Psoas muscle (tissue), 7 donors: ENCODE measurements at regions not wholly inside any gene's neighbourhood (a gene's known extent, or its start where the extent isn't known, plus 50 kb on each side); places are given as distances from the start of the nearest gene placed in this dataset.
"Not testable (repeated sequence)": the region's sequence is repeated elsewhere in the genome, so short reads cannot be mapped to it uniquely, and the experiment has no call there.

ENCODE experiments used
- ATAC-seq, 4 donors: fragments of 200-7000 bp; cut with Tn5 transposase; one replicate each; pipeline ENCODE4 v1.9.1; 2020; ENCODE audit warnings: moderate library complexity in 3 of 4, mild to moderate bottlenecking in 2 of 4
- DNase-seq, 2 donors: peaks; one replicate each; pipeline ENCODE4 v3.0.0-alpha.2; 2020
- H3K27ac ChIP-seq: fragments of 200-600 bp; one replicate; pipeline ENCODE4 v1.8.0; 2022
- H3K27me3 ChIP-seq, 3 donors: fragments of 200-600 bp in 1 of 3; one replicate each; pipeline versions ENCODE4 v1.6.1 to v1.8.0; 2013 to 2022; ENCODE audit warnings: low read length in 2 of 3, mild to moderate bottlenecking in 2 of 3, moderate library complexity in 1 of 3; ENCODE audit not compliant: insufficient read depth in 3 of 3
- H3K36me3 ChIP-seq, 2 donors: fragments of 200-600 bp in 1 of 2; one replicate each; pipeline versions ENCODE4 v1.6.1 to v1.8.0; 2013 to 2022; ENCODE audit warnings: low read depth in 1 of 2, mild to moderate bottlenecking in 1 of 2, moderate library complexity in 1 of 2; ENCODE audit not compliant: insufficient read depth in 1 of 2
- H3K4me1 ChIP-seq: fragments of 200-600 bp; one replicate; pipeline ENCODE4 v1.8.0; 2022
- H3K4me3 ChIP-seq: fragments of 200-600 bp; one replicate; pipeline ENCODE4 v1.8.0; 2022; ENCODE audit warnings: mild to moderate bottlenecking
- H3K9me3 ChIP-seq: fragments of 200-600 bp; one replicate; pipeline ENCODE4 v1.8.0; 2022
- CTCF ChIP-seq: fragments of 200-600 bp; IDR thresholded peaks from one replicate; pipeline ENCODE4 v1.8.0; 2022; ENCODE audit warnings: antibody characterized with exemption
- whole genome bisulfite sequencing, 3 donors: extraction: QIAGEN DNeasy Blood & Tissue Kit; methylation state at CpG; one replicate each; pipeline versions ENCODE4 v1.1.6 to v1.1.7; 2013; 5-methylcytosine and 5-hydroxymethylcytosine counted together
- intact Hi-C, 2 donors: fragments of 100-400 bp; cut with DNase I; formaldehyde crosslinking; loops; one replicate each; pipeline versions ENCODE4 v1.11.0 to v1.14.2; 2022
- donor health status: healthy with polysubstance abuse.
- donor health status: DM: no; HTN: no; CAD: no; lungs with moderate emphysema.
- donor health status: Bipolar disorder and iron deficiency.
- donor health status: healthy.
- donor health status: DM: yes; HTN: yes; CAD: no.
- donor health status: DM: no; HTN: no; CAD: no.
- donor health status: DM: yes; HTN: yes; CAD: no.

GRCh38 chr10:22097696-22098095, 94.2 kb upstream of the DNAJC1 start:
- WGBS, 3 donors = 86 to 93% (median 88%) methylated on average over 3 of the region's 3 CpGs
- no peak for DNase-seq
- Histone ChIP-seq H3K4me1 (no peaks in the 10 kb centered on the region), H3K4me3 (no peak overlapping the region), H3K9me3 (no peaks in the 10 kb centered on the region), H3K27ac (no peak overlapping the region), H3K27me3 (no peaks in the 10 kb centered on the region), H3K36me3 (no peaks in the 10 kb centered on the region)
- no peak for ATAC-seq
- intact Hi-C loops = no loop called here
- no peak for TF ChIP-seq CTCF

GRCh38 chr10:22091260-22091659, 87.7 kb upstream of the DNAJC1 start:
- H3K36me3 ChIP-seq, DNase-seq, H3K27ac ChIP-seq, H3K4me1 ChIP-seq, H3K4me3 ChIP-seq, ATAC-seq, H3K27me3 ChIP-seq, H3K9me3 ChIP-seq, intact Hi-C loops: not testable (repeated sequence)
- WGBS, 3 donors = 83 to 95% (median 84%) methylated on average over 1 of the region's 1 CpG

GRCh38 chr10:22087402-22087738, 83.8 kb upstream of the DNAJC1 start:
- no peak for TF ChIP-seq CTCF
- DNase-seq (no peak), ATAC-seq (no peak)
- Histone ChIP-seq H3K36me3 (no peaks in the 10 kb centered on the region), H3K4me3 (peak overlapping the region; percentile 41), H3K9me3 (no peaks in the 10 kb centered on the region), H3K27me3 (no peaks in the 10 kb centered on the region), H3K4me1 (peaks cover 8% of the 10 kb centered on the region), H3K27ac (no peak overlapping the region)
- intact Hi-C loops = no loop called here
- WGBS, 3 donors = 50 to 61% (median 53%) methylated on average over 2 of the region's 2 CpGs

GRCh38 chr10:22086730-22087401, 83.3 kb upstream of the DNAJC1 start:
- H3K27me3 ChIP-seq = no peaks in the 10 kb centered on the region
- no peaks in the 10 kb centered on the region for H3K36me3 ChIP-seq
- no peaks in the 10 kb centered on the region for H3K9me3 ChIP-seq
- DNase-seq (peak; percentile 80 to 93), ATAC-seq (peak; percentile 77 to 100 (median 90))
- intact Hi-C loops = no loop called here
- H3K27ac ChIP-seq = peak overlapping the region; percentile 5
- TF ChIP-seq CTCF = no peak
- 19 to 27% (median 26%) methylated on average over 5 of the region's 5 CpGs for WGBS, 3 donors
- peak overlapping the region; percentile 41 for H3K4me3 ChIP-seq
- H3K4me1 ChIP-seq = peaks cover 8% of the 10 kb centered on the region

GRCh38 chr10:22079921-22080320, 76.4 kb upstream of the DNAJC1 start:
- H3K4me1 ChIP-seq, DNase-seq, ATAC-seq, H3K9me3 ChIP-seq, H3K4me3 ChIP-seq, intact Hi-C loops, H3K27ac ChIP-seq, H3K27me3 ChIP-seq, H3K36me3 ChIP-seq: not testable (repeated sequence)
- 42 to 49% (median 43%) methylated on average over 5 of the region's 5 CpGs for WGBS, 3 donors

GRCh38 chr10:22071332-22071731, 67.8 kb upstream of the DNAJC1 start:
- Histone ChIP-seq H3K4me3 (no peak overlapping the region), H3K27me3 (peaks cover 0 to 4% (median 0%) of the 10 kb centered on the region in 3 donors), H3K9me3 (peaks cover 16% of the 10 kb centered on the region), H3K36me3 (no peaks in the 10 kb centered on the region), H3K27ac (no peak overlapping the region), H3K4me1 (no peaks in the 10 kb centered on the region)
- WGBS, 3 donors = 92 to 98% (median 97%) methylated on average over 1 of the region's 1 CpG
- no peak for TF ChIP-seq CTCF
- DNase-seq (no peak), ATAC-seq (no peak)
- intact Hi-C loops = no loop called here
